ENCODE measurements at regions not wholly inside any gene's neighbourhood (a gene's known extent, or its start where the extent isn't known, plus 50 kb on each side); places are given as distances from the start of the nearest gene placed in this dataset.

DNA sequence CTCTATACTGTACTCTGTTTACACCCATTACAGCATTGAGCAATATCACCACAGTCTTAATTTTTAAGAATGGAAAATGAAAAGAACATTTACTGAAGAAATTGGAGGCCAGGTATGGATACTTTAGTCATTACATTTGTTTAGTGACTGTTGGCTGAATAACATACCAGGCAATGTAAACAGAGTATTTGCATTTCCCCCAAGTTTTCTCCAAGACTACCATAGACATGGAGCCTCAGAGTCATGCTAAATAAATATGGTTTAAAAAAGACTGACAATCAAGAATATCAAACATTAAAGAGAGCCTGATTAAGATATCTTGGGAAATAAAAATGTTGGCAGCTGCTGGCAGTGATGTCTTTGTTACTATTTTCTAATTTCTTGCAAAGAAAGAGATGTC is 136.9 kb upstream of the ADAMTS5 start:
- TF ChIP-seq CTCF (conservative IDR thresholded peaks at IDR 0.05 in 1 of 2, IDR thresholded peaks at IDR 0.05 in 1 of 2; ENCODE audit: extremely low read depth in 1 of 2, insufficient read depth in 1 of 2, low read depth in 1 of 2, low read length in 2 of 2) = no peak
- TF ChIP-seq EZH2 (IDR thresholded peaks at IDR 0.05; ENCODE audit: borderline replicate concordance, low read length) = no peak
